ENCODE measurements at regions not wholly inside any gene's neighbourhood (a gene's known extent, or its start where the extent isn't known, plus 50 kb on each side); places are given as distances from the start of the nearest gene placed in this dataset.
A peak's percentile ranks its signal among the peaks of the same experiment; 100 is the strongest.

GRCh38 chr11:134579724-134580609 is 167.9 kb upstream of the B3GAT1 start:
- ChIA-PET CTCF (ENCODE audit: low intra/inter-chr PET ratio, low total read pairs) (interaction anchor here (0.7 kb wide), 1 partner anchor 220 kb away, joined by 4 read pairs; no protein-coding TSS in a partner anchor), POLR2A (no interaction called here)
- Histone ChIP-seq H4K20me1 (ENCODE audit: insufficient read depth, low read length) (0 out of 2 replicates have a peak, but pooled peaks cover 3% of the 10 kb centered on the region), H3K9me3 (ENCODE audit: low read length) (no peaks in the 10 kb centered on the region), H3K9ac (ENCODE audit: insufficient read depth, low read depth, low read length) (no peak overlapping the region), H3K79me2 (ENCODE audit: insufficient read depth, low read length) (no peaks in the 10 kb centered on the region), H2AFZ (ENCODE audit: low read length) (no peak overlapping the region), H3K27ac (ENCODE audit: extremely low read length, insufficient read depth, low read length) (no peak overlapping the region), H3K27me3 (ENCODE audit: control insufficient read depth in 1 of 2, insufficient read depth in 2 of 2, low read length in 2 of 2) (peaks cover 5 to 29% of the 10 kb centered on the region in 2 experiments; a peak in 3 of 5 replicates), H3K4me3 (replicated peaks in 1 of 3; ENCODE audit: insufficient read depth in 1 of 3, low read depth in 2 of 3, low read length in 3 of 3) (no peak overlapping the region), H3K4me1 (ENCODE audit: insufficient read depth, low read length) (peaks cover 9% of the 10 kb centered on the region; the same call in 1 of the 2 replicates), H3K4me2 (ENCODE audit: low read depth, low read length) (no peak overlapping the region), H3K36me3 (replicated peaks in 1 of 2; ENCODE audit: control insufficient read depth in 1 of 2, insufficient read depth in 2 of 2, low read length in 2 of 2) (no peaks in the 10 kb centered on the region)
- DNase-seq (ENCODE audit: low spot score) (no peak), ATAC-seq (peak; percentile 24), FAIRE-seq (no peak)
- no TSS peak for BruUV-seq (replicated peaks)
- intact Hi-C loops (cut with micrococcal nuclease; ENCODE audit: unreplicated experiment), result loop anchor here (1.0 kb wide), 1 partner anchor 220 kb away; no protein-coding TSS in a partner anchor
- 47% methylated on average over 9 of the region's 16 CpGs for WGBS (ENCODE audit: low lambda C conversion rate)
- TF ChIP-seq KLF9 (CRISPR knock-in tag; IDR thresholded peaks at IDR 0.05; ENCODE audit: low read depth) (no peak), ZNF18 (CRISPR knock-in tag; IDR thresholded peaks at IDR 0.05; ENCODE audit: insufficient replicate concordance) (no peak), ZKSCAN8 (CRISPR knock-in tag; IDR thresholded peaks at IDR 0.05; ENCODE audit: borderline replicate concordance) (no peak), ARID2 (CRISPR knock-in tag; IDR thresholded peaks at IDR 0.05; ENCODE audit: borderline replicate concordance) (no peak), NCOA5 (CRISPR knock-in tag; IDR thresholded peaks at IDR 0.05) (no peak), FOSL2 (CRISPR knock-in tag; IDR thresholded peaks at IDR 0.05) (no peak), ZNF710 (CRISPR knock-in tag; IDR thresholded peaks at IDR 0.05; ENCODE audit: borderline replicate concordance) (no peak), SMAD3 (CRISPR knock-in tag; IDR thresholded peaks at IDR 0.05) (no peak), BRF2 (CRISPR knock-in tag; IDR thresholded peaks at IDR 0.05) (no peak), UBTF (CRISPR knock-in tag; IDR thresholded peaks at IDR 0.05) (no peak), ZC3H4 (CRISPR knock-in tag; IDR thresholded peaks at IDR 0.05; ENCODE audit: borderline replicate concordance) (no peak), ZIK1 (CRISPR knock-in tag; IDR thresholded peaks at IDR 0.05; ENCODE audit: borderline replicate concordance, low read depth) (no peak), MIER2 (CRISPR knock-in tag; IDR thresholded peaks at IDR 0.05) (no peak), ZNF160 (CRISPR knock-in tag; IDR thresholded peaks at IDR 0.05) (no peak)
- in situ Hi-C loops (cut with HindIII; ENCODE audit: extremely low pct_ligation_motif_present, low pct_unique_long_range_greater_than_20kb), result loop anchor here (10.0 kb wide), 1 partner anchor 215 kb away; no protein-coding TSS in a partner anchor
